ENCODE measurements at regions not wholly inside any gene's neighbourhood (a gene's known extent, or its start where the extent isn't known, plus 50 kb on each side); places are given as distances from the start of the nearest gene placed in this dataset.

GRCh38 chr2:15780234-15780633, 160.1 kb upstream of the MYCN start:
- no peaks in the 10 kb centered on the region for H3K9me3 Mint-ChIP-seq
- no peaks in the 10 kb centered on the region for H3K4me1 Mint-ChIP-seq
- POLR2A ChIA-PET = no interaction called here
- no peaks in the 10 kb centered on the region for H3K36me3 Mint-ChIP-seq
- CTCF ChIA-PET = no interaction called here
- H3K27me3 Mint-ChIP-seq (ENCODE audit: low read depth) = no peaks in the 10 kb centered on the region
- DNase-seq (ENCODE audit: low spot score) (no peak), ATAC-seq (no peak)
- no peak for TF ChIP-seq ZBTB43 (CRISPR knock-in tag; IDR thresholded peaks at IDR 0.05)
- TF ChIP-seq TEAD4 (CRISPR knock-in tag; IDR thresholded peaks at IDR 0.05) = no peak
- H3K27ac Mint-ChIP-seq = no peak overlapping the region
- H3K4me3 Mint-ChIP-seq = no peak overlapping the region

- ATAC-seq = peak; percentile 88
- Mint-ChIP-seq H3K36me3 (no peaks in the 10 kb centered on the region), H3K4me1 (no peaks in the 10 kb centered on the region), H3K27ac (no peak overlapping the region), H3K27me3 (ENCODE audit: low read depth) (no peaks in the 10 kb centered on the region), H3K4me3 (no peak overlapping the region), H3K9me3 (no peaks in the 10 kb centered on the region)
- ChIA-PET CTCF (no interaction called here), POLR2A (no interaction called here)
- DNase-seq (ENCODE audit: low spot score) = peak; percentile 37
- TF ChIP-seq HMGA2 (CRISPR knock-in tag; IDR thresholded peaks at IDR 0.05) = no peak
- peak; percentile 41; the same call in 1 of the 2 replicates for TF ChIP-seq ZBTB43 (CRISPR knock-in tag; IDR thresholded peaks at IDR 0.05)
Measured at GRCh38 chr2:15780912-15781574, 159.3 kb upstream of the MYCN start.

GRCh38 chr2:15782009-15782751, 158.2 kb upstream of the MYCN start:
- no peak overlapping the region for H3K27ac Mint-ChIP-seq
- DNase-seq (ENCODE audit: low spot score) (no peak), ATAC-seq (no peak)
- POLR2A ChIA-PET = no interaction called here
- CTCF ChIA-PET = interaction anchor here (0.9 kb wide), 1 partner anchor 16 kb away, joined by 4 read pairs; no protein-coding TSS in a partner anchor
- H3K36me3 Mint-ChIP-seq = no peaks in the 10 kb centered on the region
- no peak overlapping the region for H3K4me3 Mint-ChIP-seq
- TF ChIP-seq SMAD4 (CRISPR knock-in tag; IDR thresholded peaks at IDR 0.05) (no peak), ZNF532 (CRISPR knock-in tag; IDR thresholded peaks at IDR 0.05; ENCODE audit: borderline replicate concordance) (no peak), ZNF396 (CRISPR knock-in tag; IDR thresholded peaks at IDR 0.05; ENCODE audit: borderline replicate concordance) (no peak), GABPB1 (CRISPR knock-in tag; IDR thresholded peaks at IDR 0.05) (no peak), ZNF281 (CRISPR knock-in tag; IDR thresholded peaks at IDR 0.05) (no peak), STAT6 (CRISPR knock-in tag; conservative IDR thresholded peaks at IDR 0.05; ENCODE audit: low read depth) (no peak)
- no peaks in the 10 kb centered on the region for H3K27me3 Mint-ChIP-seq (ENCODE audit: low read depth)
- no peaks in the 10 kb centered on the region for H3K4me1 Mint-ChIP-seq
- no peaks in the 10 kb centered on the region for H3K9me3 Mint-ChIP-seq
